Thyroid gland (tissue), 4 donors: ENCODE measurements at regions not wholly inside any gene's neighbourhood (a gene's known extent, or its start where the extent isn't known, plus 50 kb on each side); places are given as distances from the start of the nearest gene placed in this dataset.

Source experiments
- POLR2A ChIP-seq, 2 donors: fragments of 450-650 bp; IDR thresholded peaks; one replicate each; pipeline ENCODE4 v1.6.1; 2017; ENCODE audit warnings: antibody characterized with exemption in 2 of 2, mild to moderate bottlenecking in 2 of 2, moderate library complexity in 1 of 2
- TF ChIP-seq, protein P1 (sequence below), 6 experiments: fragments of 200-600 bp in 3 of 6; fragments of 450-650 bp in 3 of 6; sonication (generic) in 3 of 6; IDR thresholded peaks; one replicate each; pipeline ENCODE4 v1.5.1; 2016 to 2019; ENCODE audit warnings: antibody characterized with exemption in 6 of 6, mild to moderate bottlenecking in 2 of 6, inconsistent platforms in 1 of 6, moderate library complexity in 1 of 6

DNA sequence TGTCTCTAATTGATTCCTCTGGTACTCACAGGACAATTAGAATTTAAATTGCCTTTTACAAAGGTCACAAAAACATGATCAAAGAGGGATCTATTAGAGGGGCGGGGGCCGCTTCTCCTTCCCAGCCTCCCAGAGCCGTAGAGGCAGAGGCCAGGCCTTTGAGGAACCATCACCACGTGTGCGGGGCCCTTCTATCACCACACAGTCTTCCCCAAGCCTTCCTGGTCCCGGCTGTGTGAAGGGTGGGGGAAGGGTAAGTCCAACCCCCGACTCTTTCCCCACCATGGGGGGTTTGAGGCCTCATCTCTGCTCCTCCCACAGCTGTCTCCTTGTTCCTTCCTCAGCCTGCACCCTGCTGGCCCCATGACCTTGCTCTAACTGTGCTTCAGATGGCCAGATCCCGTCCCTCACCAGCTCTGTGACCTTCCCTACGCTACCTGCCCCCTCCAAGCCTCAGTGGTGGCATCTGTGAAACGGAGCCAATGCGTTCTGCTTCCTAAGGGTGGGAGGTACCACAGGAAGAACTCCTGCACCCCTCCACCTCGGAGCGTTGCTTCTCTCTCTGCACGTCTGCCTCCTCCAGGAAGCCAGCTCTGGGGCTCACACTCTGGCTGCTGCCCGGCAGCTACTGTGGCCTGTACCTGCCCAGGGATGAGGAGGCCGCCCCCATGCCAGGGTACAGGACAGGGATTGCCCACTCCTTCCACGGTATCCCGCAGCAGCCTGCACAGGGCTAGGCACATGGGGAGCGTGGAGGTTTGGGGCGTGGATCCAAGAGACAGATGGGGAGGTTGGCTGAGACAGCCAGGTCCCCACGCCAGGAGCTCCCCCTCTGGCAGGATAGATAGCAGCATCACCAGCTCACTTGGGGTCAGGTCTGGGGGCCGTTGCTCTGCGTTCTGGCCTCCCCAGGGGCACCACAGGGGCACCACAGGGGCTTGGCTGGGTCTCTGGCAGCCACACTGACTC is 83.8 kb downstream of the LINGO1 start:
- no peak for TF ChIP-seq POLR2A (IDR thresholded peaks at IDR 0.05)
- TF ChIP-seq, protein P1, sequence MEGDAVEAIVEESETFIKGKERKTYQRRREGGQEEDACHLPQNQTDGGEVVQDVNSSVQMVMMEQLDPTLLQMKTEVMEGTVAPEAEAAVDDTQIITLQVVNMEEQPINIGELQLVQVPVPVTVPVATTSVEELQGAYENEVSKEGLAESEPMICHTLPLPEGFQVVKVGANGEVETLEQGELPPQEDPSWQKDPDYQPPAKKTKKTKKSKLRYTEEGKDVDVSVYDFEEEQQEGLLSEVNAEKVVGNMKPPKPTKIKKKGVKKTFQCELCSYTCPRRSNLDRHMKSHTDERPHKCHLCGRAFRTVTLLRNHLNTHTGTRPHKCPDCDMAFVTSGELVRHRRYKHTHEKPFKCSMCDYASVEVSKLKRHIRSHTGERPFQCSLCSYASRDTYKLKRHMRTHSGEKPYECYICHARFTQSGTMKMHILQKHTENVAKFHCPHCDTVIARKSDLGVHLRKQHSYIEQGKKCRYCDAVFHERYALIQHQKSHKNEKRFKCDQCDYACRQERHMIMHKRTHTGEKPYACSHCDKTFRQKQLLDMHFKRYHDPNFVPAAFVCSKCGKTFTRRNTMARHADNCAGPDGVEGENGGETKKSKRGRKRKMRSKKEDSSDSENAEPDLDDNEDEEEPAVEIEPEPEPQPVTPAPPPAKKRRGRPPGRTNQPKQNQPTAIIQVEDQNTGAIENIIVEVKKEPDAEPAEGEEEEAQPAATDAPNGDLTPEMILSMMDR (IDR thresholded peaks at IDR 0.05): no peak
